Activated CD4-positive, alpha-beta T cell treated with anti-CD3 and anti-CD28 coated beads, Interleukin-2, amount 10 ng/mL, durations not matched to agents 7 days and 5 days (primary cell): ENCODE measurements at regions not wholly inside any gene's neighbourhood (a gene's known extent, or its start where the extent isn't known, plus 50 kb on each side); places are given as distances from the start of the nearest gene placed in this dataset.

ENCODE experiments used
- CTCF ChIA-PET: fragments of 350-600 bp; sonication (Branson Sonifier 250); formaldehyde crosslinking; loops from one replicate; lab custom pipeline; 2021; ENCODE audit warnings: antibody characterized with exemption; lab: Charles Lee
- POLR2A ChIA-PET: fragments of 350-600 bp; sonication (Branson Sonifier 250); formaldehyde crosslinking; loops from one replicate; lab custom pipeline; 2021; ENCODE audit warnings: antibody characterized with exemption; lab: Charles Lee
- DNase-seq: peaks from one replicate; pipeline ENCODE4 v3.0.0-alpha.2; 2020
- H3K27ac Mint-ChIP-seq: one replicate; pipeline ENCODE4 v1.8.0; 2021; ENCODE audit warnings: mild to moderate bottlenecking, moderate library complexity, mixed read lengths
- H3K27me3 Mint-ChIP-seq: one replicate; pipeline ENCODE4 v1.8.0; 2021; ENCODE audit warnings: mixed read lengths
- H3K36me3 Mint-ChIP-seq: one replicate; pipeline ENCODE4 v1.8.0; 2021; ENCODE audit warnings: low read depth, mixed read lengths
- H3K4me1 Mint-ChIP-seq: one replicate; pipeline ENCODE4 v1.8.0; 2021; ENCODE audit warnings: mixed read lengths
- H3K4me3 Mint-ChIP-seq: one replicate; pipeline ENCODE4 v1.8.0; 2021; ENCODE audit warnings: mild to moderate bottlenecking, moderate library complexity, mixed read lengths
- H3K9me3 Mint-ChIP-seq: one replicate; pipeline ENCODE4 v1.8.0; 2021; ENCODE audit warnings: mixed read lengths

DNA sequence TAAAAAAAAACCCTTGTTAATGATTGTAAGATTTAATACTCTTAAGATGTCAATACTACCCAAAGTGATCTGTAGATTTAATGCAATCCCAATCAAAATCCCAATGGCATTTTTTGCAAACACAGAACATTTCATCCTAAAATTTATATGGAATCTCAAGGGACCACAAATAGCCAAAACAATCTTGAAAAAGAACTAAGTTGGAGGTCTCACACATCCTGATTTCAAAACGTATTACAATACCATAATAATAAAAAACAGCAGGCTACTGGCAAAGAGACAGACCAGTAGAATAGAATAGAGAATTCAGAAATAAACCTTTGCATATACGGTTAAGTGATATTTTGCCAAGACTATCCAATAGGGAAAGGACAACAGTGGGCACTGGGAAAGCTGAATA lies 331.9 kb upstream of the JARID2 start:
- Mint-ChIP-seq H3K9me3 (peaks cover 5% of the 10 kb centered on the region), H3K4me3 (no peak overlapping the region), H3K27me3 (no peaks in the 10 kb centered on the region), H3K27ac (no peak overlapping the region), H3K4me1 (peaks cover 22% of the 10 kb centered on the region), H3K36me3 (peaks cover 10% of the 10 kb centered on the region)
- POLR2A ChIA-PET = no interaction called here
- CTCF ChIA-PET = no interaction called here
- DNase-seq = no peak

DNA sequence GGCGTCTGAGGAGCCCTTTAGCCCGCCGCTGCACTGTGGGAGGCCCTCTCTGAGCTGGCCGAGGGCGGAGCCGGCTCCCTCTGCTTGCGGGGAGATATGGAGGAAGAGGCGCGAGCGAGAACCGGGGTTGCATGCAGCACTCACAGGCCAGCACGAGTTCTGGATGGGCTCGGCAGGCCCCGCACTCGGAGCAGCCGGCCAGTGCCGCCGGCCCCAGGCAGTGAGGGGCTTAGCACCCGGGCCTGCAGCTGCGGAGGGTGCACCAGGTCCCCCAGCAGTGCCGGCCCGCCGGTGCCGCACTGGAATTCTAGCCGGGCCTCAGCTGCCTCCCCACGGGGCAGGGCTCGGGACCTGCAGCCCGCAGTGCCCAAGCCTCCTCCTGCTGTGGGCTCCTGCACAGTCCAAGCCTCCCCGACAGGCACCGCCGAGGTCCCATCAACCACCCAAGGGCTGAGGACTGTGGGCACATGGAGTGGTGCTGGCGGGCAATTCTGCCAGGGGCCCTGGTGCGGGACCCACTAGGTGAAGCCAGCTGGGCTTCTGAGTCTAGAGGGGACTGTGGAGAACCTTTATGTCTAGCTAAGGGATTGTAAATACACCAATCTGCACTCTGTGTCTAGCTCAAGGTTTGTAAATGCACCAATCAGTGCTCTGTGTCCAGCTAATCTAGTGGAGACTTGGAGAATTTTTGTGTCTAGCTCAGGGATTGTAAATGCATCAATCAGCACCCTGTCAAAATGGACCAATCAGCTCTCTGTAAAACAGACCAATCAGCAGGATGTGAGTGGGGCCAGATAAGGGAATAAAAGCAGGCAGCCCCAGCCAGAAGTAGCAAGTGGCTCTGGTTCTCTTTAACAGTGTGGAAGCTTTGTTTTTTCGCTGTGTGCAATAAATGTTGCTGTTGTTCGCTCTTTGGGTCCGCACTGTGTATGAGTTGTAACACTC lies 329.7 kb upstream of the JARID2 start:
- no peak for DNase-seq
- H3K36me3 Mint-ChIP-seq = peaks cover 3% of the 10 kb centered on the region
- peaks cover 3% of the 10 kb centered on the region for H3K9me3 Mint-ChIP-seq
- H3K4me3 Mint-ChIP-seq = no peak overlapping the region
- POLR2A ChIA-PET = interaction anchor here (0.6 kb wide), 1 partner anchor 319 kb away, joined by 3 read pairs; no protein-coding TSS in a partner anchor
- H3K27ac Mint-ChIP-seq = no peak overlapping the region
- H3K4me1 Mint-ChIP-seq = peaks cover 10% of the 10 kb centered on the region
- H3K27me3 Mint-ChIP-seq = no peaks in the 10 kb centered on the region
- CTCF ChIA-PET = no interaction called here

DNA sequence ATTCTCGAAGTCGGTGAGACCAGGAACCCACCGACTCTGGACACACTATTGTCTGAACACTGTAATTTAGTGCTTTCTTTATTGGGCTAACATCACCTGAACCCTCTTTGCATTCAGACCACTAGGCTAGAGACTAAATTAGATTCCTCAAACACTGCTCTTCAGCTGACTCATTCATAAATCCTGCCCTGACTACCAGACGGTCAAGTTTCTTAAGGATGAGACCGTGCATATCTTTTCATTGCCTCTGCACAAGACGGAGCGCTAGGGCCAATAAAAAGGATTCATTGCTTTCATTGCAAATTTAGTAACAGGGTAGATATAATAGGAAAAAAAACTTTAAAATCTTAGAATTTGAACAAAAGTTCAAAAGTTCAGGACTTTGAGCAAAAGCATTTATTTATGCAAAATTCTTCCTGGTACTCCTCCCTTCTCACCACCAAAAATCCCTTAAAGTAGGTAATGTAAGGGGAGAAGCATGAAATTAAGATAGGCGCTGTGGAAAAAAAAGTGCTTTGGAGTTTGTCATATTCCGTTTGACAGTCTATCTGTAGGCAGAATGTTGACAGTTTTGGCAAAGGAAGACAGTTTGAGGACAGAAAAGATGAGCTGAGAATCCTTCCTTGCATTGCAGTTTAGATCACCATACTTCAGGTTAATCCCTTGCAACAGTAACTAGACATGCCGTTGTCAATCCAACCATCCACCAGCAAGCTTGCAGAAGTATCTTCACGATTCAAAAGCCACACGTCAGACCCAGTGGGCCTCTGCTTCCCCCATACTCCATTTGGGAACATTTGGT lies 328.6 kb upstream of the JARID2 start:
- Mint-ChIP-seq H3K4me3 (no peak overlapping the region), H3K4me1 (no peaks in the 10 kb centered on the region), H3K36me3 (no peaks in the 10 kb centered on the region), H3K27ac (no peak overlapping the region), H3K9me3 (no peaks in the 10 kb centered on the region), H3K27me3 (no peaks in the 10 kb centered on the region)
- ChIA-PET CTCF (interaction anchor here (1.2 kb wide), 1 partner anchor 13 kb away, joined by 3 read pairs; no protein-coding TSS in a partner anchor), POLR2A (no interaction called here)
- DNase-seq = no peak

DNA sequence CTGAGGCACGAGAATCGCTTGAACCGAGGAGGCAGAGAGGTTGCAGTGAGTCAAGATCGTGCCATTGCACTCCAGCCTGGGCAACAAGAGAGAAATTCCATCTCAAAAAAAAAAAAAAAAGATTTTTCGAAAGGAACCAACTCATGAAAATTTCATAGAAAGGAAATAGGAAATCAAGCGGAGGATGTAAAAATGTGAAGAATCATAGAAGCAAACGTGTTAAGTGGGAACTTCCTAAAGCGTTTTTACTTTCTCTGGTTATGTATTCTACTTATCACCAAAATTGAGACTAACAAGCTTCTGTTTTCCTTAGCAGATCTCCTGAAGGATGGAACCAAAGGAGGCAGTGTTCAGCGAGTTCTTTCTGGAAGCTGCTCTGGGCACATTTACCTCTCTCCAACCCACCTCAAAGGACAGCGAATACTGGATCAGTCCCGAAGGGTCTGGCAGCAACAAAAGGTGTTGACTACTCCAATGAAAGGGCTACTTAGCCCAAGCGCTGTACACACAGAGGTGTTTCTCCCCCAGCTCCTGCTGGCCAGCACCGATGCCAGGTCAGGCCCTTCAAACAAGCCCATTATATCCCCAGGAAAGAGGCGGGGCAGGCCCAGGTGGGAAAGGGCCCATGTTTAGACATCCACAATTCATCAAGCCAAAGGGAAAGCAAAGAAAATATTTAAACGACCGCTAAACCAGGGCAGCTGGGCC lies 327.5 kb upstream of the JARID2 start:
- H3K36me3 Mint-ChIP-seq = no peaks in the 10 kb centered on the region
- H3K27me3 Mint-ChIP-seq = no peaks in the 10 kb centered on the region
- ChIA-PET CTCF (interaction anchor here (0.5 to 1.2 kb wide), 3 partner anchors 11 to 604 kb away, joined by 3 to 5 read pairs (median 3); no protein-coding TSS in a partner anchor), POLR2A (no interaction called here)
- no peak overlapping the region for H3K27ac Mint-ChIP-seq
- H3K4me1 Mint-ChIP-seq = no peaks in the 10 kb centered on the region
- H3K9me3 Mint-ChIP-seq = no peaks in the 10 kb centered on the region
- no peak for DNase-seq
- H3K4me3 Mint-ChIP-seq = no peak overlapping the region

DNA sequence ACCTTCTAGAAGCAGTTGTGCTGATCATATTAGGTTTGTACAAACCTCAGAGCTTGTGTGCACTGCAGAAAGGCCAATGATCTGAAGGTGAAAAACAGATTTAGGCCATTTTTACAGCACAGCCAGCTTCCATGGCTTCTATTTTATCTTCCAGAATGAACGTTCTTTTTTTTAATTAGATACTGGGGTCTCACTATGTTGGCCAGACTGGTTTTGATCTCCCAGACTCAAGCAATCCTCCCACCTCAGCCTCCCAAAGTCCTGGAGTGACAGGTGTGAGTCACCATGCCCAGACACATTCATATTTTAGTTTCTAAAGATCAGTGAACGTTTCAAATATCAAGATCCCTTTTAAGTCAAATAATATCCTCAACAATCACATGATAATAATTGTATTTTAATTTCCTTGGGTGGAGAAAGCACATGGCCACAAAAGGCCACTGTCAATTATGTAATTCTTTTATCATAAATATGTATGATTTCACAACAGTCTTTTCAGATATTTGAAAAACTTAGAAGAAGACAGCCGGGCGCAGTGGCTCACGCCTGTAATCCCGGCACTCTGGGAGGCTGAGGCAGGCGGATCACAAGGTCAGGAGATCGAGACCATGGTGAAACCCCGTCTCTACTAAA lies 326.7 kb upstream of the JARID2 start:
- no peaks in the 10 kb centered on the region for H3K9me3 Mint-ChIP-seq
- H3K4me3 Mint-ChIP-seq = no peak overlapping the region
- POLR2A ChIA-PET = no interaction called here
- H3K36me3 Mint-ChIP-seq = no peaks in the 10 kb centered on the region
- H3K4me1 Mint-ChIP-seq = no peaks in the 10 kb centered on the region
- CTCF ChIA-PET = no interaction called here
- H3K27ac Mint-ChIP-seq = no peak overlapping the region
- no peak for DNase-seq
- no peaks in the 10 kb centered on the region for H3K27me3 Mint-ChIP-seq

DNA sequence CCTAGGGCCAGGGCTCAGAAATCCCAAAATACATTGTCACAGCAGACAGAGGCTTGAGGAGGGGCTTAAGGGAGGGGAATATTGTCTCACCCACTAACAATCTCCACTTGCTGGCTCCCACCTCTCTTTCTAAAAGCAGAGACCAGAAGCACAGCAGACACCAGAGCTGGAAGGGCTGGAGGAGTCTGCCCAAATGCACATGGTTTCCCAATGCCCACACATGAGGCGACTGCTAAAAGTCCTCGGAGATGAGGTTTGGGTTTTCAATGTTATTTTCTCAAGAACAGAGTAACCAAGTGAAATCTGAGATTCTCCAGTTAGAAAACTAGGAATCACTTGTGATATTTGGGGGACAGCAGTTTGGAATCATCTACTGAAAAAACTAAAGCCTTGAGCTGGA lies 325.6 kb upstream of the JARID2 start:
- POLR2A ChIA-PET = no interaction called here
- DNase-seq = no peak
- H3K36me3 Mint-ChIP-seq = no peaks in the 10 kb centered on the region
- H3K4me3 Mint-ChIP-seq = no peak overlapping the region
- H3K9me3 Mint-ChIP-seq = no peaks in the 10 kb centered on the region
- H3K27me3 Mint-ChIP-seq = peaks cover 3% of the 10 kb centered on the region
- H3K4me1 Mint-ChIP-seq = no peaks in the 10 kb centered on the region
- H3K27ac Mint-ChIP-seq = no peak overlapping the region
- CTCF ChIA-PET = interaction anchor here (1.7 kb wide), 1 partner anchor 9 kb away, joined by 3 read pairs; no protein-coding TSS in a partner anchor

DNA sequence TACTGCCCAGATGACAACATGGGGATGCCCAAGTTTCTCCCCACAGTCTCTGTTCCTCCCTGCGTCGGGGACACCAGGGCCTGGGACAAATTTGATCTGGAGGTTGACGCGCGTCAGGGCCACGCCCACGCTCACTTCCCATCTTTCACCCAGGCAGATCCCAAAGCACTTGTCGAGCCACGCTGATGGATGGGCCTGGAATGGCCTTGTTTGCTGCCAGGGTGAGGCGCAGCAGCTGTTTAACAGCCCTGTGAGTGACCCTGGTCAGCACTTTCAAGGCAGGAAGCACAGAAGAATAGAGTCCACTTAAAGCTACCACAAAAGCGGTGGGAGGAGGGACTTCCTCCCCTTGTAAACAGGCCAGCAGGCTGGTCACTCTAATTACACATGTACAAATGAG lies 324.7 kb upstream of the JARID2 start:
- H3K36me3 Mint-ChIP-seq = no peaks in the 10 kb centered on the region

DNA sequence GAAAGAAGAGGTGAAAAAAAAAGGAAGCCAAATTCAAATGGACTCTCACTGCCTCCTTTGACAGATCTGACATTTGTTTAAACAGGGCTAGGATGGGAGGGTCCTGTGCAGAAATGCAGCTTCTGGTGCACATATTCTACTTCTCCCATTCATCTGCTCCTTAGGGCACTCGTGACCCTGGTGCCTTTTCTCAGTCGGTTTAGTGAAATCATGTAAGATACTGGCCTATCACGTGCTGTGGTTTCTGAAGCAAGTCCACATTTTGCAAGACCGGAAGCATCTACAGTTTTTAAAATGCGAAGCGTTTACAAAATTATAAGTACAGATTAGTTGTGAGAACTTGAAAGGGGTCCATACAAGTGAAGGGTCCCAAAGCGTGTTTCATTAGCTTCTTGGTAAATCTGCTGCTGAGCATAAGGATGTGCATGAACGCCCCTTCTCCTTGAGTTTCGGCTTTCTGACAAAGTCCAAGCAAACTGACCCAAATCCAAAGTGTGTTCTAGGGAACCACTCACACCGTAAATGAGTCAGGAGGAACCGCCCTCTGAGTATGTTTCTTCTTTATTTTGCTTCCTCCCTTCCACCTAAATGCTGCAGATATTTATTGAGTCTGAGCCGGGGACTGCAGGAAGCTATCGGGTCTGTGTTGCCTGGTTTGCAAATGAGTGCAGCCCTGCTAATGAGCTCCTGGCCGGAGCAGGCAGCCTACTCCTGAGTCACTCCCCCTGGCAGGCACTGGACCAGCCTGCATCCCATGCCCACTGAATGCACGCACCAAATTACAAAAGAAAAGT lies 323.8 kb upstream of the JARID2 start:
- DNase-seq = no peak
- H3K4me3 Mint-ChIP-seq = no peak overlapping the region
- CTCF ChIA-PET = interaction anchor here (0.5 to 1.7 kb wide), 5 partner anchors 8 to 158 kb away, joined by 3 to 4 read pairs (median 3); no protein-coding TSS in a partner anchor
- no peaks in the 10 kb centered on the region for H3K36me3 Mint-ChIP-seq
- POLR2A ChIA-PET = no interaction called here
- no peaks in the 10 kb centered on the region for H3K4me1 Mint-ChIP-seq
- no peak overlapping the region for H3K27ac Mint-ChIP-seq
- H3K27me3 Mint-ChIP-seq = peaks cover 3% of the 10 kb centered on the region
- H3K9me3 Mint-ChIP-seq = no peaks in the 10 kb centered on the region

More for the DNA sequence above, 324.7 kb upstream of the JARID2 start:
- H3K4me3 Mint-ChIP-seq = no peak overlapping the region
- no peak overlapping the region for H3K27ac Mint-ChIP-seq
- ChIA-PET POLR2A (no interaction called here), CTCF (interaction anchor here (0.6 to 1.7 kb wide), 3 partner anchors 8 to 171 kb away, joined by 3 to 4 read pairs (median 3); no protein-coding TSS in a partner anchor)
- peaks cover 3% of the 10 kb centered on the region for H3K27me3 Mint-ChIP-seq
- H3K9me3 Mint-ChIP-seq = no peaks in the 10 kb centered on the region
- no peaks in the 10 kb centered on the region for H3K4me1 Mint-ChIP-seq
- no peak for DNase-seq

DNA sequence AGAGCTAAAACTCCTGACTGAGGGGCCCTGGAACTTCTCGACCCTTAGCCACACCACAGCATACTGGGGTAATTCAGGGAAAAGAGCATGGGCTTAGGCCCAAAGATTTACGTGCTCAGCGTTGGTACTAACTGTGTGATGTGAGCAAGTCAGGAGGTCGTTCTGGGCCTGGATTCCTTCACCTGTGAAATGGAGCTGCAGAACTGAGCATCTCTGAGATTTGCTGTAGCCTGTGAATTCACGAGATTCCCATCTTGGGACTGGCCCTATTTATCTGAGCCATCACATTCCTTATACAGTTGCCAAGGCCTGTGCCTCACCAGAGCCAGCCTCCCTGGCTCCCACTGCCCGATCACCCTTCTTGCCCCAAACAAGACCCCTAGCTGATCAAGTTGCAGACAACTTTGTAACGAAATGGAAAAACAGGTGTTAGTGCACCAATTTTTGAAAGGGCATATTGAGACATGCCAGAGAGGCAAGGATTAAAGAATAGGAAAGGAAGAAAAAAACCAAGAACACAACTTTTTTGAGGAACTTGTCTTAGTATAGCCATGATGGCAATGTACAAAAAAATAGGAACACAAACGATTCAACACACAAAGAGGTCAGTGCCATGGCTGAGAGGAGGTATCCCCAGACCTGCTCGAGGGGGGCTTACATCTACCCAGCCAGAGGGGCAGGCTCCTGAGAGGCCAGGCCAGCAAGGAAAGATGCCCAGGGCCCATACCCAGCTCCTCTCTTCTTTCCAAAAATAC lies 323.0 kb upstream of the JARID2 start:
- POLR2A ChIA-PET = no interaction called here
- Mint-ChIP-seq H3K27me3 (peaks cover 3% of the 10 kb centered on the region), H3K27ac (no peak overlapping the region), H3K4me1 (no peaks in the 10 kb centered on the region), H3K36me3 (no peaks in the 10 kb centered on the region), H3K4me3 (no peak overlapping the region), H3K9me3 (no peaks in the 10 kb centered on the region)
- no peak for DNase-seq
- CTCF ChIA-PET = interaction anchor here (0.5 to 1.5 kb wide), 3 partner anchors 13 to 1082 kb away, joined by 3 to 4 read pairs (median 3); no protein-coding TSS in a partner anchor

DNA sequence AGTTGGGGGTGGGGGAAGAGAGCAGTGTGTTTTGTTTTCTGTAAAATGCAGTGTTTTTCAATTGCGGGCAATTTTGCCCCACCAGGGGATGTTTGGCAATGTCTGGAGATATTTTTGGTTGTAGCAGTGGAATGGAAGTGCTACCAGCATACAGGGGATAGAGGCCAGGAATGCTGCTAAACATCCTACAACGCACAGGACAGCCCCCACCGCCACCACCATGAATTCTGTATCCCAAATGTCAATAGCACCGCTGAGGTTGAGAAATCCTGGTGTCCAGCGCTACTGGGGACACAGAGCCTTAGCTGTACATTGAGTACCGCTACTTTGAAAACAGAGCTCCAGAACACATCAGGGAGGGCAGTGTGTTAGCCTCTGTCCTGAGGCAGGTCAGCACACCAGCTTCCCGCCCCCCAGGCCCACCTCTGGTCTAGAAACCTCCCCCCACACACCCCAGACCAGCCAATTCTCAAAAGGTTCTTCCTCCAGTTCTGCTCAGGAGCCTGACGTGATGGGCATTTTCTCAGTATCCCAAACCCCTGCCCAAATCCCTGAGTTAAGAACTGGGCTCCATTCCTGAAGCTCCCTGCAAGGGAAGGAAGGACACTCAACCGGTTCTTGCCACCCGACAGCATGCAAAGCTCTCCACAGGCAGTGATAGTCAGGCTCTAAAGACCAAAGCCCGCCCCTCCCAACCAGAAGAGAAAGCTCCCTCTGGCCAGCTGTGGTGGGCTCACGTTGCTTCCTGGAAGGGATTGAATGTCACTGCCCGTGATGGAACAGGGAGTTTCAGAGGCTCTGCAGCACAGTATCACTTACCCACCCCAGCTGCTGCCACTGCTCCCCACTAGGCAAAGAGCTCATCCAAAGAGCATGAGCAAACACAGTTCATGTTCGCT lies 321.5 kb upstream of the JARID2 start:
- no peaks in the 10 kb centered on the region for H3K9me3 Mint-ChIP-seq
- no peak overlapping the region for H3K27ac Mint-ChIP-seq
- no peaks in the 10 kb centered on the region for H3K4me1 Mint-ChIP-seq
- no peaks in the 10 kb centered on the region for H3K36me3 Mint-ChIP-seq
- no peak for DNase-seq
- H3K27me3 Mint-ChIP-seq = peaks cover 3% of the 10 kb centered on the region
- POLR2A ChIA-PET = no interaction called here
- CTCF ChIA-PET = no interaction called here
- no peak overlapping the region for H3K4me3 Mint-ChIP-seq
